HG03439 (cell line): ENCODE measurements at regions not wholly inside any gene's neighbourhood (a gene's known extent, or its start where the extent isn't known, plus 50 kb on each side); places are given as distances from the start of the nearest gene placed in this dataset.
"Not testable (repeated sequence)": the region's sequence is repeated elsewhere in the genome, so short reads cannot be mapped to it uniquely, and the experiment has no call there.

Experiments used
- ATAC-seq: cut with Tn5 transposase; IDR thresholded peaks from one replicate; pipeline ENCODE4 v1.9.1; 2021; ENCODE audit warnings: mild to moderate bottlenecking, moderate library complexity; ENCODE audit not compliant: unreplicated experiment

- no peak for ATAC-seq
These were observed 389.9 kb upstream of the EMCN start for GRCh38 chr4:100907465-100908454.

- ATAC-seq, result no peak
These were observed 389.2 kb upstream of the EMCN start for GRCh38 chr4:100906973-100907372.

- not testable (repeated sequence) for ATAC-seq
These were observed 383.1 kb upstream of the EMCN start for GRCh38 chr4:100900945-100901344.

GRCh38 chr4:100900134-100900533 is 382.3 kb upstream of the EMCN start:
- no peak for ATAC-seq

- ATAC-seq, result no peak
These were observed 381.0 kb upstream of the EMCN start for GRCh38 chr4:100898844-100899243.

GRCh38 chr4:100895556-100896197 is 377.9 kb upstream of the EMCN start:
- ATAC-seq, result peak; percentile 89

- ATAC-seq, result no peak
These were observed 376.6 kb upstream of the EMCN start for GRCh38 chr4:100894339-100894870.

GRCh38 chr4:100891808-100892207 is 374.0 kb upstream of the EMCN start:
- no peak for ATAC-seq

GRCh38 chr4:100889898-100890297 is 372.1 kb upstream of the EMCN start:
- ATAC-seq, result no peak

- ATAC-seq, result no peak
These were observed 371.6 kb upstream of the EMCN start for GRCh38 chr4:100889401-100889800.

GRCh38 chr4:100882661-100883060 is 364.8 kb upstream of the EMCN start:
- no peak for ATAC-seq

- no peak for ATAC-seq
These were observed 363.5 kb upstream of the EMCN start for GRCh38 chr4:100881283-100881682.

- no peak for ATAC-seq
These were observed 362.2 kb upstream of the EMCN start for GRCh38 chr4:100880011-100880410.

GRCh38 chr4:100879471-100879870 is 361.6 kb upstream of the EMCN start:
- ATAC-seq, result no peak

GRCh38 chr4:100876546-100876945 is 358.7 kb upstream of the EMCN start:
- no peak for ATAC-seq

GRCh38 chr4:100875296-100876068 is 357.7 kb upstream of the EMCN start:
- no peak for ATAC-seq

GRCh38 chr4:100872811-100873210 is 355.0 kb upstream of the EMCN start:
- no peak for ATAC-seq

GRCh38 chr4:100870940-100871772 is 353.3 kb upstream of the EMCN start:
- no peak for ATAC-seq

- ATAC-seq, result no peak
These were observed 351.5 kb upstream of the EMCN start for GRCh38 chr4:100869276-100869675.

- ATAC-seq, result not testable (repeated sequence)
These were observed 350.5 kb upstream of the EMCN start for GRCh38 chr4:100868281-100868680.
